Pons (tissue), 1 donor: ENCODE measurements at regions not wholly inside any gene's neighbourhood (a gene's known extent, or its start where the extent isn't known, plus 50 kb on each side); places are given as distances from the start of the nearest gene placed in this dataset.

ENCODE experiments used
- DNase-seq: peaks from one replicate; pipeline ENCODE4 v3.0.0-alpha.2; 2016; ENCODE audit warnings: low spot score

DNA sequence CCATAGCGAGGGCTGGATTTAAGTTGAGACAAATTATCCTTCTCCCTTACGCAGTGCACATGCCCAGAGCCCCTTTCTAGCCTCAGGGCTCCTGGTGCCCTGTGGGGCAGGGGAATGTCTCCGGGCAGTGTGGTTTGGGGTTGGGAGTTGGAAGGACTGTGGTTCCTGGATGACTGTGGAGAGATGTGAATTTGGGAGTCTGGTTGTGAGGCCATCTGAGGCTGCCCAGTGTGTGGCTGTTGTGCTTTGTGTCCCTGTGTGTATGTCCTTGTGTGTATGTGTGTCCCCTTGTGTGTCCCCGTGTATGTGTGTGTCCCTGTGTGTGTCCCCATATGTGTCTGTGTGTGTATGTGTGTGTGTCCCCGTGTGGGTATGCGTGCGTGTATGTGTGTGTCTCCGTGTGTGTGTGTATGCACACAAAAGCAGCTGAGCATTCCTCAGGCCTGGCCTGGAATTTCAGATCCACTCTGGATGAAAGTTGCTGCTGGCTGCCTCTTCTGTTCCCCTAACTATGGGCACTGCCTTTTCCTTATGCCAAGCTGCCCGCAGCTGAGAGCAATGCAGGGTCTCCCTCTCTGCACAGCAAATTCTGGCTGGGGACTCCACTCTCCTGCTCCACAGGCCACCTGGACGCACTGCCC, 65.4 kb downstream of the UBIAD1 start:
- DNase-seq: no peak

DNA sequence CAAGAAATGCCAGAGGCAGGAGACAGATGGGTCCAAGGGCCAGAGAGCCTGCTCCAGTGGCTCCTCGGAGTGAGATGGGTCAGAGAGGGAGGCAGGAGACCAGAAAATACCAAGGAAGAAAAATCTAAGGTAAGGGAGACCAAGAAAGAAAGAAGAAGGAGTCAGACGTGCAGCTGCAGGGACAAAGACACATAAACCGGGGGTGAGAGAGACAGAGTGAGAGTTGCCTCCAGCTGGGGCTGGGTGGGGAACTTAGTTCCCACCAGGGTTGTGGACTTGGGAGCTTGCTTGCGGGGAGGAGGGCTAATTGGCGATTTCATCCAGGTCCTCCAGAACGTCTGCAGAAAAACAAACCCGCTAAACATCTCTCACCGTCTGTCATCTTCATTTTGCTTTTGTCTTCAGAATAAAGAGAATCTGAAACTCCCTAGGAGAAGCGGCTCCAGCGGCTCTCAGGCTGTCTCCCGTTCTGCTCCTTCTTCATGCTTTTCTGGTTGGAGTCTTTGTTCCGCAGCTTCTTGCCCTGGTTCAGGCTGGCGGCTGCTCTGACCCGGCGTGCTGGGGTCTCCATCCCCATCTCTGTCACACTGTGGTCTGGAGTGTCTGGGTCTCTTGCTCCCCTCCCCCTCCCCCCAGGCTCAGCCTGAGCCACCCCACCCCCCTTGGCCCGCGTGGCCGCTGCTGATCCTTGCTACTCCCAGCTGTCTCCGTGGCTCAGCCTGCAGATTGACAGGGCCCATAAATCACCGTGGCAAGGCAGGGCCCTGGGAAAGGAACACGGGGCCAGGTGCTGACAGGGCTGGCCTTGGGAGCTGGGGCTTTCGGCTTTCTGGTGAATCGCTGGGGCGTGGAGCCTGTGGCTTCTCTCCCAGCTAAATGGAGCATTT, 66.6 kb downstream of the UBIAD1 start:
- DNase-seq: no peak

DNA sequence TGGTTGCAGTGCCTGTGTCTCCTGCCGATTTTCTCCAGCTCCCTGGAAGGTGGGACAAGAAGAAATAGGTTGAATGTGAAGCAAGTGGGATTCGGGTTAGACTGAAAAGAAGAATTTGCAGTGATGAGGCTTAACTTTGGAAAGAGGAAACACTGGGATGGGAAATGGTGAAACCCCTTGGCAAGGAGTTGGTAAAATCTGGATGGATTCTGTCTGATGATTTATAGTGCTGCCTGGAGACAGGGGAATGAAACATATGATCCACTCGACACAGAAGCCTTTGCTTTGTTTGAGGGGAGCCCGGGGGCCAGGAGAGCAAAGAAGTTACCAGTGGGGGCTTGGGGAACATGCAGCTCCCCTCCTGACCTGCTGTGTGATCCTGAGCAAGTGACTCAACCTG, 67.2 kb downstream of the UBIAD1 start:
- DNase-seq: no peak

DNA sequence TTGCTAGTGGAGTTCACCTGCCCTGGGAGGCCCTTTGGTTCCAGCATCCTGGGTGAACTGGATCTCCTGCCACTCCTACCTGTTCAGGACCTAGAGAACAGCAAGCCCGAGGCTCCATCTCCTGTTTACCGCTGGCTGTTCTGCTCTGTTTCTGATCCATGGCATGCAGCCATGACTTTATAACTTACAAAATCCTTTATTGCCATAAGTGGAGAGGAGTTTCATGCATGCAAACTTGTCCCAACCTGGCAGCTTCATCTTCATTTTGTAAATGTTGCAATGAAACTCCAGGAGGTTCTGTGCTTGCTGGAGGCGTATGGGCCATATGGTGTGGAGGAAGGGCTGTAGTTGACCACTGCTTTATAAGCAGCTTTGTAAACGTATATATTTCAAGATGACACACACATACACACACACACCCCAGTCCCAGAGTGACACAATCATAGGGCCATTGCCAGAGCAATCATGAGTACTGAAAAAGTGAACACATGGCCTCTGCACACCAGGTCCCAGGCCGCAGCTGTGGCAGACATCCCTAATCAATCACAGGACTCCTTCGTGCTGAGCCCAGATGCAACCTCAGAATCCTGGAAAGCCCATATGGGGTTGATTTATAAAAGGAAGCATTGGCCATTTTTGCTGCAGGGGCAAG, 69.0 kb downstream of the UBIAD1 start:
- DNase-seq: no peak

DNA sequence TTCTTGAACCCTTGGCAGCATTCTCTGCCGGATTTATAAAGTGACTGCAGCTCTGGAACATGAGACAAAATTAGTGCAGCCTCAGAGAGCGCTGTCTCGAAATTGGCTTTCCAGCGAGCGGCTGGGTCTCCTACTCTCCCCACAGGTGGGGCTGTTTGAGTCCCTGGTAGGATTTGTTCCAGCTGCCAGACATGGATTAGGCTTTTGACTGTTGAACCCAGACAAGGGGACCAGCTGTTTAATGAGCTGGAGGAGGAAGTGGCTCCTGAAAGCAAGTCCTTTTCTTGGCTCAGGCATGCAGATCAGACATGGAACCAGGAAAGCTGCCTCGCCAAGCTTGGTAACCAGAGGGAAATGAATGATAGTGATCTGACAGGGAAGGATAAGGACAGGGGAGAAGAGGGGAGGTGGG, 69.6 kb downstream of the UBIAD1 start:
- DNase-seq: no peak

DNA sequence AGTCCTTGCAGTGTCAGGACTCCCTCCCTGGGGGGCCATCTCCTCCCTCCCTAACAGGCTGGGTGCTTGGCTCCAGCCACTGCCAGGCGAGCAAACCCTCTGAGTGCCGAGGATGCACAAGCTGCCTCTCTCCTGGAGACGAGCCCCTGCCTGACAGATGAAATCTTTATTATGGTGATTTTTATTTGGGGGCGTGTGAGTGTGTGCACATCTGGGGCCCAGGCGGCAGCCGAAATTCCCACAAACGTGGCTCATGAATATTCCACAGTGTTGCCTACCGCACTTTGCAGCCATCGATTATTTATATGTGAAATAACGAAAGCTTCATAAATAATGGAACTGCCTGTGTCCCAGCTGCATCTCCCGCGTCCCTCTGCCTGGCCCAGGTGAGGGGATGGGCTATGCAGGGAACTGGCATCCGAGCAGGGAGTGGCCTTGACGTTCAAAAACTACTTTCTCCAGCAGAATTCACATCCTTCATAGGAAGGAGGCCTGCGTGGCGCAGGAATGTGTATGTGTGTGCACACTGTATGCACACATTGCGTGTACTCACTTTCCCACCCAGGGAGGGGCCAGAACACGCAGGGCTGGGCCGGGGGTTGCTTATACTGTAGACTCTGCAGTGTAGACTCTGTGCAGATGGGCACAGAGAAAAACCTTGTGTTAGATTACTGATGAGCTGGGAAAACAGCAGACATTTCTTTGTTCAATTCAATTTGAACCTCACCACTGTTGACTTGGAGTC, 73.1 kb downstream of the UBIAD1 start:
- DNase-seq: no peak

DNA sequence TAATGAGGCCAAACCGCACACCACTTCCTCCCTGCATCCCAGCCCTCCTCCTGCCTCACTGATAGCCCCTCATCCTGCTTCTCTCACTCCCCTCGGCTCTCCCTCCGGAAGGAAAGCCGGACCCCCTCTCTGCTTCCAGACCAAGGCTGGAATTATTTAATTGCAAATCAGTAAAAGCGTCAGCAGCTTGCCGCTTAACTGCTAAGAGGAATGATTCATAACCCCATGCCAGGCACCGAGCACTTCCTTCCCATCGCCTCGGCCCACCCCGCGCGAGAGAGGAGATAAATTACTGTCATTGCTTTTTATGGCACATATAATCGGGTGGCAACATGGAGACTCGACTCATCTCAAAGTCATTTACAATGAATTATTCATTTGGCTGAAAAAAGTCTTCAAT, 77.3 kb downstream of the UBIAD1 start:
- no peak for DNase-seq

DNA sequence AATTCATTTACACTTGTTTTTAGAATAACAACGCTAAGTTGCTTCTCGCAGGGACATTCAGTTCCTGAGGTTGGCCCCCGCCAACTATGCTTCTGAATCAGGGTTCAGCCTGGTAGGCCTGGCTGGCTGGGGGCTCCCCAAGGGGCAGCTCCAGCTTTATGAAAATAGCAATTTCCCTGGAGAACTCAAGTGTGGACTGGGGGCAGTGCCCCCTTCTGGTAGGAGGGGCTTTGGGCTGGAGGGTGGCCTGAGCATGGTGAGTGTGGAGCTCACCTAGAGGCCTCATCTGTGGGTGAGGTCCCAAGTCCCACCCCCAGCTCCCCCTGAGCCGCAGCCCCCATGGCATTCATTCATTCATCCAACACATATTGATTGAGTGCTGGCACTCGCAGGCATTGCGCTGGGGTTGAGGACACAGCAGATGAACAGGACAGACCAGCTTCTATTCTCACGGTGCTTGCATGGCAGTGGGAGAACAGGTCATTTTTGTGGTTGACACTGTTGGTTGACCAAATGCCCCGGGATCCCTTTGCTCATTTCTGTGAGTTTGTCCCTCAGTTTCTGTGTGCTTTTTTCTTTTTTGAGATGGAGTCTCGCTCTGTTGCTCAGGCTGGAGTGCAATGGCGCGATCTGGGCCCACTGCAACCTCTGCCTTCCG, 79.2 kb downstream of the UBIAD1 start:
- no peak for DNase-seq

DNA sequence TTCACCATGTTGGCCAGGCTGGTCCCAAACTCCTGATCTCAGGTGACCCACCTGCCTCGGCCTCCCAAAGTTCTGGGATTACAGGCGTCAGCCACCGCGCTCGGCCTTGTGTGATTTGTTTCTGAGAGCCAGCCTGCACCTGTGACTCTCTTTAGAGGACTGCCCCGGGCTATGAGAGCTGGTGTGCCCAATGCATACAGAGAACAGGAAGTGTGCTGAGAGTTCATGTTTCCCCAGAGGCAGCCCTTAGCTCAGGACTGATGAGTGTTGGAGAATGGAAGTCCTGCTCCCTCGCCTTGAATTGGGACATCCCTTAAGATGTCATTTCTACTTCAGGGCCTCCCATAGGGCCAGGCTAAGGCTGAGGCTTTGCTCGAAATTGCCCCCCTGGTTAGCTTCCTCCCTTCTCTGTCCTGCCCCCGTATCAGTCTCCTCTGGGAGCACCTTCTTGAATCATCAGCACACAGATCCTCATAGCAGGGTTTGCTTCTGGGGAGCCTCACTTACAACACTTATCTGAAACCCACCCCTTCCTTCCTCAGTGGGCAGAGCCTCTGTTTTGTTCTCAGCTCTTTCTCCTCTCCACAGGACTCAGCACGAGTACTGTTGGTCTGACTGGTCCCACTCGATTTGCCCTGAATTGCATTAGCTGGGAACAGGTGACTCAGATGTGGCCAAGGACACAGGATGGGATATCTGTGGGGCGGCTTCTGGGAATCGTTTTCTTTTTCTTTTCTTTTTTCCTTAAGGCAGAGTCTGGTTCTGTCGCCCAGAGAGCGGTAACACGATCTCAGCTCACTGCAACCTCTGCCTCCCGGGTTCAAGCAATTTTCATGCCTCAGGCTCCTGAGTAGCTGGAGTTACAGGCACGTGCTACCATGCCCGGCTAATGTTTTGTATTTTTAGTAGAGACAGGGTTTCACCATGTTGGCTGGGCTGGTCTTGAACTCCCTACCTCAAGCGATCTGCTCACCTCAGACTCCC, 80.1 kb downstream of the UBIAD1 start:
- DNase-seq: no peak

DNA sequence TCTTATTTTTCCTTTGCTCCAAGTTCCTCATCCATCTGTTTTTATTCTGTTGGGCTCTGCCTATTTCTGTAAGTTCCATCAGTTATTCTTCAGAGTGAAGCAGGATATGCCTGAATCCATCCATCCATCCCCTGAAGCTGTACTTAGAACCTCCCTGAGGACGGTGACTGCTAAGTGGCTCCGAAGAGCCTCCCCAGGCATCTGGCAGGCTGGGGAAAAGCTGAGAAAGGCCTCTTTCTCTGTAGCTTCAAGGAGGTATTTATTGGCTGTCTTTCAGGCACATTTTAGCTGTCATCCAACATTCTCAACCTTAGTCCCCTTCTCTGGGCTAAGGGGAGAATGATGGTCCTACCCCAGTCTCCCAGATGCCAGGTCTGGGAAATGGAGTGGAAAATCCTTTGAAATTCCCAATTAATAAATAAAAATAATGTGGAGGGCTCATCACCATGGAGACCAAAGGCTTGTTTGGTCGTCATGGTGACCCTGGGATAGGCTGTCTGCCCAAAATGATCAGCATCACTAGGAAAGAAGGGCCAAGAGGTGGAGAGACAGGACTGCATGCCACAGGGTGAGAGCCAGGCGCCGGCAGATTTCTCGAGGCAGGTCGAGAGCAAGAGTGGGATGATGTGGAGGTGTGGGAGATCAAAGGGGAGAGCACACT, 82.0 kb downstream of the UBIAD1 start:
- peak; percentile 53 for DNase-seq

DNA sequence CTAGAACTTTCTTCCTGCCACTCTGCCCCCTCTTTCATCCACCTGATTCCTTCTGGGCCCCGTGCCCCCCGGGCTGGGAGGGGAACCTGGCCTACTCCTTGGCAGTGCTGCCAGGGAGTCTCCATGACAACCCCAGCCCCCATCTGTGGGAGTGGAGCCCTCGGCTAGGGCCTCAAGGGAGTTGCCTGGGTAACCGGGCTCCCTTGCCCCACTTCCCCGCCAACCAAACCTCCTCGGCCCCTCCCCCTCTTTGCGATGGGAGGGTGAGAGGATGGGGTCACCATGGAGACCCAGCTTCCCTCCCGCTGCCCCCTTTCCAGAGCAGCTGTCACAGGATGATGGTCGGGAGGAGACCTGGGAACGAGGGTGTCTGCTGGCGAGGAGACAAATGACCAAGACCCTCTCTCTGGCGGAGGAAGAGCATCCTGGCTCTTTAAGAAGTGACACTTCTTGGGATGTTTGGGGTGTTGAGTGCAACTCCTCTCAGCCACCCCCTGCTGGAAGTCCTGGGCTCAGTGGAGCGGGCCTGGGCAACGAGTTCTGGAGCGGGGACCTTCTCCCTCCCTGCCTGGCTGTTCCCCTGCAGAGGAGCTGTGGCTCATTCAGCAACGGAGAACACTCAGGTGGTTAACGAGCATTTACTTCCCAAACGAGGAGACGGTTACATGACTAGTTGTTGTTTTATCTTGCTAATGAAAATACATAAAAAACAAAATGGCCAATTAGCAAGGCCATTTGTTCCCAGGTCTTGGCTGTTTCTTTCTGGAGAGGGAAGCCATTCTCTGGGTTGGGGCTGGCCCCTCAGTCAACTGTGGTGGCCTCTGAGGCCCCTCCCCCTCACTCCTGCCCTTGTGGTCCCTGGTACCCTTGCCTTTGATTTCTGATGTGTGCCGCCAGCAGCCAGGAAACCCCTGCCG, 82.8 kb downstream of the UBIAD1 start:
- DNase-seq: peak; percentile 57

DNA sequence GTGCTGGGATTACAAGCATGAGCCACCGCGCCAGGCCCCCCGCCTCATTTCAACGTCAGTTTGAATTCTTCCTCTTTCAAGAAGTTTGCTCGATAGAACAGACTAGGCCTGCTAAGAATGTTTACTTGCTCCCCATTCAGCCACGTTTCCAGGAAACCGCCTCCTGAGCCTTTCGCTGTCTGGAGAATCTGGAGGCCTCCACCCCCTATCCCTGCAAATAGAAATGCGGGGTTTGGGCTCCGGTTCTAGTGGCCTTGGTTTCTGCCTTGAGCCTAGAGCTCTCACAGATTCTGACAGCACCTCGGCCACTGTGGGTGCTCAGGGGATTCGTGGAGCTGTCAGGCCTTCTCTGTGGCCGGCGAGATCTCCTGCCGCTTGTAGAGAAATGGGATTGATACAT, 84.3 kb downstream of the UBIAD1 start:
- DNase-seq: no peak

DNA sequence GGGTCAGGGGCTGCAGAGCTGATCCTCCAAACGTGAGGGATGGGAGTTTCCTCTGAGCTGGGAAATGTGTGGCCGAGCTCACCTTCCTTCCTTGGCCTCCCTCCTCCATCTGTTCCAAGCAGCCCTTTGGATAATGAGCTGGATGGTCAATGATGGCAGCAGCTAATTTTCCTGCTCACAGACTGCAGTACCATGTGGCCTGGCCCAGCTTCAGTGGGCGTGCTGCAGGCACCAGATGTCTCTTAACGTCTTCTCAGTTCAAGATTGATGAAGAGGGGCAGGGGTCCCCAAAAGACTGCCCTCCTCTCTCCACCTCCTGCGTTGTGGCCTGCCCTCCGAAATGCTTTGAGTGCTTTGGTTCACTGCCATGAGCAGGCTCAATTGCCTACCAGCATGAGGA, 86.0 kb downstream of the UBIAD1 start:
- no peak for DNase-seq

DNA sequence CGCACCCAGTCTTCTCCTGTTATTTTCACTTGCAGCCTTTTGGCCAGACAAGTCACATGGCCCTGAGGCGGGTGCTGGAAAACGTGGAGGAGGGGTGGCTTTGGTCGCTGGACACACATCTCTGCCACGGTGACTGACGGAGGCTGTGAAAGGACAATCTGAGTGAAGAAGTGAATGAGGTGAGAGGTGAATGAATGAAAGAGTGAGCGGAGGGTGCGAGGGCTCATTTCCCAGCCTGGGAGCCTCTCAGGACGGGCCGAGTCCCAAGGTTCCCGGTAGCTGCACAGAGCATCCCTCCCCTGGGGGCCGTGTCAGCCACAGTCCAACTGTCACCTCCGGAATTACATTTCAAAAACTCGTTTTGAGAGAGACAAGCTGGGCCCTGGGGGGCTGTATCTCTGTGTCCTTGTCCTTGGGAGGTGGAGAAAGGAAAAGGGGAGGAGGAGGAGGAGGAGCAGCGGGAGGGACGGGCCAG, 89.6 kb downstream of the UBIAD1 start:
- DNase-seq: no peak

DNA sequence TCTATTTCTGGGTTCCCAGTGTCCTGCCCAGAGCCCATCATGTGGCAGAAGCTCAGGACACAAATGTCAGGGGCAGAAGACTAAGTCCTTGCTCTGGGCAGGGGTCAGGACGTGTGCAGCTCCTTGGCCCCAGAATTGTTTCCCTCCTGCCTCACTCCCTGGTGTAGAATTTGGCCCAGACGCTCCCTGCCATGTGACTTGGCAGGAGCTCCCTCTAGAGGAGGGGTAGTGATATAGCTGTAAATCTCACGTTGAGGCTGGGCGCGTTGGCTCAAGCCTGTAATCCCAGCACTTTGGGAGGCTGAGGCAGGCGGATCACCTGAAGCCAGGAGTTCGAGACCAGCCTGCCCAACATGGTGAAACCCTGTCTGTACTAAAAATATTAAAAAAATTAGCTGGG, 91.2 kb downstream of the UBIAD1 start:
- DNase-seq: no peak

DNA sequence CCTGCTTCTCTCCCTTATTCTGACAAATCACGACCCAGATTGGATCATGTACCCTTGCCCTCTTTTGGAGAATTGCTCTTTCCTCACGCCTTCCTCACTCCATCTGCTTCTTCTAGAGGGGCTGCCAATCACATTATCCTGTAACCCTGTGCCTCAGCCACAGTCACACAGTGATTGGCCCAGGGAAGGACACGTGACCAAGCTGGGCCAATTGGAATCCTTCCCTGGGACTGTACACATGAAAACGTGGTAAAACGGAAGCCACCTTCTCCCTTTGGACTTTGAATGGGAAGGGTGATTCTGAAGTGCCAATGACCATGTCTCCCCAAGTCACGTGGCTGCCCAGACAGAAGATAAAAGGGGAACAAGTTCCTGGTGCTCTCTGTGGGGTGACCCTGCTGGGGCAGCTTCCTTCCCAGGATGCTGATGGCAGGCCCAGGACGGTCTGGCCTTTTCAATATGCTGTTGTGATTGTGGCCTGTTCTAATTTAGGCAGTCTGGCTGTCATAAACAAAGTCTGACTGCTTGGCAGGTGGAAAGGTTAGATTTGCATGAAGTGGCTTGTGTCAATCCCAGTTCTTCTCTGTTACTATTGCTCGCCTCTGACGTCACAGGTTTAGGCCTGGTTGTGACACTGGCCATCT, 92.9 kb downstream of the UBIAD1 start:
- DNase-seq: no peak

DNA sequence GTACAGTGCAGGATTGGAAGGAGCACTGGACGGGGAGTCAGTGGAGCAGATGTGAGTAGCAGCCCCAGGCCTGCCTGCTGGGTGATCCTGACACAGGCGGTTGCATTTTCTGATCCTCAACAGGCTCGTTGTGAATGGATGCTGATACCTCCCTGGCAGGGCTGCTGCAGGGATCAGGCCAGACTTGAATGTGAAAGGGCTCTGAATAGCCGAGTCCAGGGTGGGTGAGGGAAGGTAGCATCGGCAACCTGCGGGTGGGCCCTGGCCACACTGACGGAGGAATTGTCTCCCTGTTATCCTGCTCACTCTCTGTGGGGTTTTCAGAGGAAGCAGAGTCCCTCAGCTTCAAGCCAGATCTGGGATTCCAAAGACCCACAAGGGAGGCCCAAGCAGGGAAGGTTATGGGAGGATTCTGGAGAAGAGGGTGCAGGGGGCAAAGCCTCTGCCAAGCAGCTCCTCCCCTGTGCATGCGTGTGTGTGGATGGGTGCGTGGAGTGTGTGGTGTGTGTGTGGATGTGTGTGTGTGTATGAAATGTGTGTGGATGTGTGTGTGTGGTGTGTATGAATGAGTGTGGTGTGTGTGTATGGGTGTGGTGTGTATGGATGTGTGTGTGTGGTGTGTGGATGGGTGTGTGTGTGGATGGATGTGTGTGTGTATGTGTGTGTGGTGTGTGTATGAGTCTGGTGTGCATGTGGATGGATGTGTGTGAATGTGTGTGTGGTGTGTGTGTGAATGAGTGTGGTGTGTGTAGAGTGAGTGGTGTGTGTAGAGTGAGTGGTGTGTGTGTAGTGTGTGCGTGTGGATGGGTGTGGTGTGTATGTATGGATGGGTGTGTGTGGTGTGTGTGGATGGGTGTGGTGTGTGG, 100.3 kb downstream of the UBIAD1 start:
- no peak for DNase-seq
